Limb (tissue), 2 donors: ENCODE measurements at regions not wholly inside any gene's neighbourhood (a gene's known extent, or its start where the extent isn't known, plus 50 kb on each side); places are given as distances from the start of the nearest gene placed in this dataset.

Experiments
- DNase-seq, 2 donors: peaks; one replicate each; pipeline ENCODE4 v3.0.0-alpha.2; 2016; ENCODE audit errors: extremely low spot score in 2 of 2

DNA sequence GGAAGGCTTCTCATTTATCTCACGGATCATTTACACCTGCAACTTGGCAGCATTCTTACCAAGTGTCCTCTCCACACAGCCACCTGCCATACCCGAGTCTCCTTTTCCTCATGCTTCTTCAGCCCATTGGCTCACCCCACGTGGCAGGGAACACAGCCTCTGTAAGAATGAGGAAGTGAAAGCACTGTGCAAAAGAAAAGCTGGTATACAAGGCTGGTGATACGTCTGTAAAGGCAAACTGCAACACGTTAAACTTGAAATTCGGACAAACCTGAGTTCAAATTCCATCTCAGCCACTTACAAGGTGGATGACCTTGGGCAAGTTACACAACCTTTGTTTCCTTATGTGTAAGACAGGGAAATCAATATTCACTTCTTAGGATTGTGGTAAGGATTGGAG lies 164.0 kb upstream of the RASGEF1B start:
- no peak for DNase-seq

DNA sequence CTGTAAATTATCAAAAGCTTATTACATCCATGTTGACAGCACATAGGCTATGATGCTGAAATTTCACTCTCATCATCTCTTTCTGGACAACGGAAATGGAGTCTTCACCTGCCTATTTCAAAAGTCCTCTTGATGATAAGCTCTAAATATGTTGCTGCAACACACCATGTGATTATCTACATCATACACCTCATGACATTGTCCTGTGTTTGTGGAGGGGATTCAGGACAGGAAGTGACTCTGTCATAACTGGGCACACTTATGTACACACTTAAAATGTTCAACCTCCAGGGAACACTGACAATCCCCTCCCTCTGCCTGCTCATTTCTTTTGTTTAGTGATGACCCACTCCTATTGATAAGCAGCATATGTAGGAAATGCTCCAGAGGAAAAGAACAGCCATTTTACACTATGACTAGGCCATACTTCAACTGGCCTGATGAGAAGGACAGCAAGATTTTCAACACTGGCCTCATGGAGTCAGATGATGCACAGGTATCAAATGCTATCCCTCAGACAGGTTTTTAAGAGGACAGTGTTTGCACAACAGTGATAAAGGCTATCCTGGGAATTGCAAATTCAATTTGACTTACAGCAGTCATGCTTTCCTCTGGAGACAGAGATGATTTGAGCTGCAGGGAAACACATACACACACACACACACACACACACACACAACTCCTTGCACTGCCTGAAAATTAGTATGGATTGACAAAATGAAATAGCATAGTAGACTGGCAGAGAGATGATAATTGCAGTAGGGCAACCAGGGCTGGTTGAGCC lies 163.3 kb upstream of the RASGEF1B start:
- no peak for DNase-seq

DNA sequence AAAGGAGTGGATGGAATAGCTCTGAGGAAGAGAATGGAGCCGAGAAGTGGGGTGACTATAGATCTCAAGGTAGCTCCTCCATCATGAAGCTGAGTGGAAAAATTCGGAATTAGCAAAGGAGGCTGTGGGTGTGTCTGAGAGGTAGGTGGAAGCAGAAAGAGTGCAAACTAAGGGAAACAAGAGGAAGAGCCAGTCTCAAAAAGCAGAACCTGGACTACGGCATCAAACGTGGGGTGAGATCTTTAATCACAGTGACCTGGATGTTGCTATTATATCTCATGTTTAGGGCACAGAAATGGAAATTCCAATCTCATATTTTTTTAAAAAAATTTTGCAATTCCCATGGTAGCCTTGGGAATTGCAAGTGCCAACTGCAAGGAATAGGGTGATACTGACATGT lies 162.5 kb upstream of the RASGEF1B start:
- no peak for DNase-seq

DNA sequence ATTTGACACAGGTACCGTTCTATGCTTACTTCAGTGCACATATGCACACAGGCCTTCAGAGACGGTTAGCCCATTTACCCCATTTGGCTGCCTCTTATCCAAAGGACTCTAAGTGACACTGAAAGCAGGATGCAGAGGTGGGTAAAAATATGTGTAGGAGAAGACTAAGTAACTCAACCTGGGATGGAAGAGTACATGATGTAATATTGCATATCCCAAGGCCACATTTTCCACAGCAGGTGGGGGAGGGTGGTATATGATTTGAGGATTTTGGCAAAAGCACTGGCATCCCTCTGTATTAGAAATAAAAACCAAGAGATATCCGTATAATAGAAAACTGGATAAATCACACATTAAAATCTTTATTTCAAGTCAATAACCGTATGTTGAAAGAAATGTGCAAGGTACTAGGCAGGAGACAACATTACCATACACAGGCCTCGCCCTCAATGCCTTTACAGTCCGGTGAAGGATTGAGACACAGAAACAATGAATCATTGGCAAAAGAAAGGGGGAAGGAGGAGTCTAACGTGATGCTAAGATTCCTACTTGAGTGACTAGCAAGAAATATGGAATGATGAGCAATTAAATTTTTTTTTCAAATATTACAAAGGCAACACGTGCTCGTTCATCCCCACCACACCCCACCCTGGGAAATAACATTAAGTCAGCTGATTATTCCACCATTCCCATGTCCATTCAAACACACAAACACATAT lies 161.0 kb upstream of the RASGEF1B start:
- DNase-seq = no peak

- peak; percentile 30 to 76 for DNase-seq
These were observed 160.3 kb upstream of the RASGEF1B start for GRCh38 chr4:81631958-81632441.

- DNase-seq = no peak
These were observed 157.7 kb upstream of the RASGEF1B start for GRCh38 chr4:81629366-81629765.

- no peak for DNase-seq
These were observed 156.8 kb upstream of the RASGEF1B start for GRCh38 chr4:81628489-81628888.

GRCh38 chr4:81627590-81627989 lies 155.9 kb upstream of the RASGEF1B start:
- DNase-seq = peak in 1 of 2 donors; percentile 35

- DNase-seq = no peak
These were observed 155.1 kb upstream of the RASGEF1B start for GRCh38 chr4:81626851-81627250.

DNA sequence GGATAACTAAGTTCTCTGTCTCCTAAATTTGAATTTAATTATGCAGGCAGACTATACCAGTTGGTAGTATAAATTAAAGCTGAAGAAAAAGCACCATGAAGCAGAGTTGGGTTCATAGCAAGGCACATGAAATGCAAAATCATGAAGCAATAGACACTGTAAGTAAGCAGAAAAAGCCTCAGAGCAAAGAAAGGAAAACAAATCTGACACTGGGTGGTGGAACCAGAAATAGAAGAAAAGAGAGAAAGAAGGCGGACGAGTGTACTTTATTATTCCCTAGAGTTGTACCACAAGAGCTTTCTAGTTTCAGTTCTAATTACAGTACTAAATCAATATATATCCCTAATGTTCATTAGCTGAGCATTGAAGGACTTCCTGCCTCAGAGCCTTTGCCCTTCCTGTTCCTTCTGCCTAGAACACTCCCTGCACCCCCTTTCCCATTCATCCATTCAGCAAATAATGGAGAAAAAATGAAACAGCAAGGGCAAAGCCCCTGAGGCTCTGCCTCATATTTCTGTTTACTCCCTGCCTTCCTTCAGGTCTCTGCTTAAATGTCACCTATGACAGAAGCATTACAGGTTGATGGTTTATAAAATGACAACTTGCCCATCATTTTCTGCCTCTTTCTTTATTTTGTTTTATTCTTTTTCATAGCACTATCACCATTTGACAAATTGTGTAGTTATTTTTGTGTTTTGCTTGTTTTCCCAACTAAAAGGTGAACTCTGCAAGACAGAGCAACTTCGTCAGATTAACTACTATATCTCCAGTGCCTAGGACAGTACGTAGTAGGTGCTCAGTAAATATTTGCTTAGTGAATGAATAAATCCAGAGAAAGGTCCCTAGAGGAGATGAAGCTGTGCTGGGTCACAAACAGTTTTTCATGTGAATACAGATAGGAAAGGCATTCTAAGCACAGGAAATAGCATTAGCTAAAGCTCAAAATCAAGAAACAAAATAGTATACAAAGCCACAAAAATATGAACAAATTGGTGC lies 154.0 kb upstream of the RASGEF1B start:
- DNase-seq = no peak

DNA sequence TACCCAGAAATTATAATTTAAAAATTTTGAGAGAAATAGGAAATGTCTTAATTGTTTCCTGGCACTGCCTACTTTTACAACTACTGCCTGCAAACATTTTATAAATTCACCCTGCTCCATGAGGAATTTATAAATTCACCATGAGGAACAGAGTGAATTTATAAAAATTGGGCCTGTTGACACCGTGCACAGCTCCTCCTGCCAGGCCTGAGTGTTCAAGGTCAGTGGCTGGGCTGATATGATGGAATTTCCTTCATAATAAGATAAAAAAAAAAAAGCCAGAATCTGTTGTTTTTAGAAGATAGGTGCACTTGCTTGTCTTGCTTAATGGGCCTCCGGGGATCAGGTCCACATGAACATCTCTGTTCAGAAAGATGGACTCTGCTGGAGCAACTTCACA lies 151.7 kb upstream of the RASGEF1B start:
- DNase-seq = no peak

GRCh38 chr4:81622474-81623184 lies 150.9 kb upstream of the RASGEF1B start:
- no peak for DNase-seq

GRCh38 chr4:81622028-81622427 lies 150.3 kb upstream of the RASGEF1B start:
- no peak for DNase-seq

DNA sequence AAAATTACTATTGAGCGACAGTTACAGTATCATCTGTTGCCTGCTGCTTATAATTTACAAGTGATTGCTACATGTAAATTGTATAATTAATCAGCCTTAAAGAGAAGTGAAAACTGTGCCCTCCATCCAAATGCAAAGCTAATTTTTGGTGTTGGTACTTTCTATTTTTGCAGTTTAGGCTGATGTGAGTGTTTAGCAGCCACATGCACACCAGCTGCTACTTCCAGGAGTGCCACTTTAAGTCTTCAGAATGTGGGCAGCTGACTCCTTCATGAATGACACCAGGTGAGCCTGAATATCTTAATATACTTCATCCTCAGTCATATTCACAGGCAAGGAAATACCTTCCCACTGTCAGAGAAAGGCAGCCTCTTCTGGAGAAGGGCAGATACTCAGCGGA lies 149.8 kb upstream of the RASGEF1B start:
- no peak for DNase-seq

DNA sequence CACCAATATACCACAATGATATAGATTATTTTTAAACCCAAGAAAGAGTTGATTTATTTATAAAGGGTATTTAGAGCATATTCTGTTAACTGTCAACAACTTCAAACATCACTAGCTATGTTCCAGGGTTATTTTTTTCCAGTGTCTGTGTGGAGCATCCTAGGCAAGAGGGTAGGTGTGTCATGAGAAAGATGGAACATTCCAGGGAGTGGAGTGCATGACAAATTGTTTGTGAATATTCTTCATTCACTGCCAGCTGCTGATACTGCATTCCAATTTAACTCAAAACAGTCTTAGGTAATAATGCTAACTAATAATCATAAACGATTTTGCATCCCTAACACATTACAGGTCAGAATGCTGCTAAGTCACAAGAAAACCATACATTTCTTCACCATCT lies 148.7 kb upstream of the RASGEF1B start:
- no peak for DNase-seq

DNA sequence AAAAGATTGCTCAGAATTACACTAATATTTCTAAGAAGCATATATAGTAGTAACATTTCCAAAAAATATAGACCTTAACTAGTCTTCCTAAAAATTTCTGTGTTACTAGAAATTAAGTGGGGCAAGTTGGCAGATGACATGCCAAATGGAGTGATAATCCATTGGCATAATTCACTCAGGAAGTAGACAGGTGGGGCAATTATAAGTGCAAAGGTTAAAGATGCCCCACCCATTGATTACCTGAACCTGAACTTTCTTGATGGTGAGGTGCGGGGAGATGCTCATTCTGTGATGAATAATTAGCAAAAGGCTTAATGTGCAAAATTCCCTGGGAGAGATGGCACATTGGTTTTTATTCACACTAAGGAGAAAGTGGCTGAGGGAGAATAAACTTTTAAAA lies 145.8 kb upstream of the RASGEF1B start:
- no peak for DNase-seq

DNA sequence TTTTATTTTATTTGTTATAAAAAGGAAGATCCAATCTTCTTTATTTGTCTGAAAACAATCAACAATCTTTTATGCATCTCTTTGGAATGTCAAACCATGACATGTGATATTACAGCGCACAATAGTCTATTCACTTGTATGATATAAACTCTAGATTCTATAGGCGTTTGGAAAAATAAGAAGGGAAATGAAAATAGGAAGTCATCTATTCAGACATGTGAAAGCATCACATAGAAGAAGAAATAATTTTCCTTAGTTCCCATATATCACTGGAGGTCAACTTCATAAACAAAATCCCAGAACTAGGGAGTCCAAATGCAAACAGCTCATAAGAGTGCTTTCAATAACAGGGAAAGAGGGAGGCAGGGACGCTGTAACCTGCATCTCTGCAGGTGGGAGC lies 139.5 kb upstream of the RASGEF1B start:
- no peak for DNase-seq

DNA sequence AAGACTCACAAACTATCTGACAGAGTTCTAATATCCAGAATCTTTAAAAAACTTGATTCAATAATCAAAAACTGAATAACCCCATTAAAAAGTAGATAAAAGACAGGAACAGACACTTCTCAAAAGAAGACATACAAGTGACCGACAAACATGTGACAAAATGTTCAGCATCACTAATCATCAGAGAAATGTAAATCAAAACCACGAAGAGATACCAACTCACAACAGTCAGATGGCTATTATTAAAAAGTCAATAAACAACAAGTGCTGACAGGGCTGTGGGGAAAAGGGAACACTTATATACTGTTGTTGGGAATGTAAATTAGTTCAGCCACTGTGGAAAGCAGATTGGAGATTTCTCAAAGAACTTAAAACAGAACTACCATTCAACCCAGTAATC lies 138.1 kb upstream of the RASGEF1B start:
- DNase-seq = no peak

GRCh38 chr4:81607950-81608349 lies 136.2 kb upstream of the RASGEF1B start:
- DNase-seq = no peak

- DNase-seq = no peak
These were observed 135.2 kb upstream of the RASGEF1B start for GRCh38 chr4:81606801-81607501.
